B cell (primary cell): ENCODE measurements at regions not wholly inside any gene's neighbourhood (a gene's known extent, or its start where the extent isn't known, plus 50 kb on each side); places are given as distances from the start of the nearest gene placed in this dataset.

Source experiments
- EZH2 ChIP-seq: IDR thresholded peaks from 2 replicates; pipeline ENCODE4 v1.6.1; 2012; ENCODE audit warnings: borderline replicate concordance, low read depth, mild to moderate bottlenecking, moderate library complexity, low read length; ENCODE audit not compliant: insufficient read depth, poor library complexity, severe bottlenecking
- TF ChIP-seq, protein P1 (sequence below): fragments of 200-600 bp; IDR thresholded peaks from one replicate; pipeline ENCODE4 v1.8.0; 2022; ENCODE audit warnings: antibody characterized with exemption, mild to moderate bottlenecking

DNA sequence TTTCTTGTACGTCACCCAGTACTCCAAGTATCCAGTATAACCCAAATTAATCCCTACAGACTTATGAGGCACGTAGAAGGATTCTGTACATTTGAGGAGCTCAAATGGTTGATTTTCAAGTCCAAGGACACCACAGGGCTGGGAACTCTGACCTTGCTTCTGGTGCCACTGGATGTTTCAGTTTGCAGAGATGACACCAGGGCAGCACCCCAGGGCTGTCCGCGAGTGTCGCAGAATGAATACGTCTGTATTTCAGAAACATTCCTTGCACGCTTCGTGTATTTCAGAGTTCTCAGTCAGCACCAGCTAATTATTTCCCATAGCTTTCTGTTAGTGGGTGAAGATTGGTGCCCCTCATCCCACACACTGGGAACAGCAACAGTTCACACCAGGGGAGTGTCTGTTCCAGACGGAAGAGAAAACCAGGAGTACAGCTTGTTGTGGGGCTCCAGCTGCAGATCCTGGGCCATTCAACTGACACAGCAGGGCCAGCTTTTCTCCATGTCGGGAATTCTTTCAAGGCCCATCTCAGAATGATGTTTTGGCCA is 159.2 kb downstream of the RHOU start:
- TF ChIP-seq, protein P1, sequence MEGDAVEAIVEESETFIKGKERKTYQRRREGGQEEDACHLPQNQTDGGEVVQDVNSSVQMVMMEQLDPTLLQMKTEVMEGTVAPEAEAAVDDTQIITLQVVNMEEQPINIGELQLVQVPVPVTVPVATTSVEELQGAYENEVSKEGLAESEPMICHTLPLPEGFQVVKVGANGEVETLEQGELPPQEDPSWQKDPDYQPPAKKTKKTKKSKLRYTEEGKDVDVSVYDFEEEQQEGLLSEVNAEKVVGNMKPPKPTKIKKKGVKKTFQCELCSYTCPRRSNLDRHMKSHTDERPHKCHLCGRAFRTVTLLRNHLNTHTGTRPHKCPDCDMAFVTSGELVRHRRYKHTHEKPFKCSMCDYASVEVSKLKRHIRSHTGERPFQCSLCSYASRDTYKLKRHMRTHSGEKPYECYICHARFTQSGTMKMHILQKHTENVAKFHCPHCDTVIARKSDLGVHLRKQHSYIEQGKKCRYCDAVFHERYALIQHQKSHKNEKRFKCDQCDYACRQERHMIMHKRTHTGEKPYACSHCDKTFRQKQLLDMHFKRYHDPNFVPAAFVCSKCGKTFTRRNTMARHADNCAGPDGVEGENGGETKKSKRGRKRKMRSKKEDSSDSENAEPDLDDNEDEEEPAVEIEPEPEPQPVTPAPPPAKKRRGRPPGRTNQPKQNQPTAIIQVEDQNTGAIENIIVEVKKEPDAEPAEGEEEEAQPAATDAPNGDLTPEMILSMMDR: no peak
- no peak for TF ChIP-seq EZH2
